ENCODE measurements at regions not wholly inside any gene's neighbourhood (a gene's known extent, or its start where the extent isn't known, plus 50 kb on each side); places are given as distances from the start of the nearest gene placed in this dataset.

GRCh38 chr16:61480250-61480649 is 556.0 kb downstream of the CDH8 start:
- CTCF ChIA-PET (ENCODE audit: low intra/inter-chr PET ratio): no interaction called here
- TF ChIP-seq CEBPG (CRISPR knock-in tag; IDR thresholded peaks at IDR 0.05) (no peak), CEBPG (tag; conservative IDR thresholded peaks at IDR 0.05 in 1 of 2, IDR thresholded peaks at IDR 0.05 in 1 of 2) (peak in 1 of 2 experiments; percentile 82; a peak in 2 of 4 replicates), CBX2 (IDR thresholded peaks at IDR 0.05; ENCODE audit: insufficient read depth, low read length, poor library complexity, severe bottlenecking) (no peak), ETV1 (tag; conservative IDR thresholded peaks at IDR 0.05; ENCODE audit: low read depth) (no peak), POLR3G (IDR thresholded peaks at IDR 0.05; ENCODE audit: extremely low read depth, insufficient read length, insufficient replicate concordance) (no peak), CREBBP (IDR thresholded peaks at IDR 0.05; ENCODE audit: low read depth, low read length) (no peak), THAP7 (CRISPR knock-in tag; IDR thresholded peaks at IDR 0.05) (no peak), CEBPB (tag; IDR thresholded peaks at IDR 0.05) (peak; percentile 50), KDM1A (IDR thresholded peaks at IDR 0.05) (no peak)
- H3K4me3 ChIP-seq: no peak overlapping the region
- H3K36me3 ChIP-seq (ENCODE audit: control insufficient read depth, insufficient read depth, low read length): no peaks in the 10 kb centered on the region
- no peaks in the 10 kb centered on the region for H3K9me3 ChIP-seq (replicated peaks; ENCODE audit: control insufficient read depth, insufficient read depth, low read depth, low read length)
- no peak for DNase-seq (ENCODE audit: extremely low read depth in 1 of 4, low spot score in 3 of 4)
- no peaks in the 10 kb centered on the region for H3K4me1 ChIP-seq (replicated peaks in 1 of 2; ENCODE audit: control insufficient read depth in 2 of 2, insufficient read depth in 2 of 2, low read length in 2 of 2)
- FAIRE-seq: no peak
- BruUV-seq (replicated peaks): no TSS peak
- H3K9me1 ChIP-seq (ENCODE audit: control insufficient read depth, insufficient read depth, low read length): no peaks in the 10 kb centered on the region
- no peak overlapping the region for H2AFZ ChIP-seq (ENCODE audit: low read depth, low read length)
- no peak overlapping the region for H3K4me2 ChIP-seq (ENCODE audit: insufficient read depth, low read length)
- no peak for ATAC-seq
- no peak overlapping the region for H3K27ac ChIP-seq (ENCODE audit: extremely low read depth, low read depth, low read length)
- intact Hi-C loops (cut with micrococcal nuclease): no loop called here
- no peak overlapping the region for H3K9ac ChIP-seq (ENCODE audit: insufficient read depth in 1 of 2, low read depth in 2 of 2, low read length in 2 of 2)
- POLR2A ChIA-PET: no interaction called here
- H3K27me3 ChIP-seq (ENCODE audit: control insufficient read depth in 2 of 2, insufficient read depth in 2 of 2, low read length in 2 of 2): no peaks in the 10 kb centered on the region
- in situ Hi-C loops (cut with MboI): no loop called here
- 6% methylated on average over 1 of the region's 1 CpG for WGBS (ENCODE audit: insufficient coverage, low coverage, missing lambda C conversion rate)
- H3K79me2 ChIP-seq (ENCODE audit: control insufficient read depth, insufficient read depth, low read length): no peaks in the 10 kb centered on the region
- no peaks in the 10 kb centered on the region for H4K20me1 ChIP-seq (replicated peaks; ENCODE audit: control insufficient read depth, insufficient read depth, low read length)
